ENCODE measurements at regions not wholly inside any gene's neighbourhood (a gene's known extent, or its start where the extent isn't known, plus 50 kb on each side); places are given as distances from the start of the nearest gene placed in this dataset.

DNA sequence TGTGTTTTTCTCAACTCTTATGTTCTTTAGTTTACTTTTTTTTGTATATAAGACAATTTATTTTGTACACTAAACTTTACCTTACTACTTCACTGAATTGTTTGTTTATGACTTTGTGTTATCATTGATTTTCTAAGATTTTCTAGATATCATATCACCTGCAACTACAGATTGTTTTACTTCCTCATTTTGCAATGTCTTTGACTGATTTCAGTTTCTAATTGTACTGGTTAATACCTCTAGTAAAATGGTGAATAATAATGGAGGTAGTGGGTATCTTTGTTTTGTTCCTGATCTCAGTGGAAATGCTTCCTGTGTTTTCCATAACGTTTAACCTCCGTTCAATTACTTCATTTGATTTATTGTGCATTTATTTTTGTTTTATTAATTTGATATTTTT is 490.2 kb downstream of the TLL1 start:
- H3K27ac ChIP-seq: no peak overlapping the region
- TF ChIP-seq, protein P1, sequence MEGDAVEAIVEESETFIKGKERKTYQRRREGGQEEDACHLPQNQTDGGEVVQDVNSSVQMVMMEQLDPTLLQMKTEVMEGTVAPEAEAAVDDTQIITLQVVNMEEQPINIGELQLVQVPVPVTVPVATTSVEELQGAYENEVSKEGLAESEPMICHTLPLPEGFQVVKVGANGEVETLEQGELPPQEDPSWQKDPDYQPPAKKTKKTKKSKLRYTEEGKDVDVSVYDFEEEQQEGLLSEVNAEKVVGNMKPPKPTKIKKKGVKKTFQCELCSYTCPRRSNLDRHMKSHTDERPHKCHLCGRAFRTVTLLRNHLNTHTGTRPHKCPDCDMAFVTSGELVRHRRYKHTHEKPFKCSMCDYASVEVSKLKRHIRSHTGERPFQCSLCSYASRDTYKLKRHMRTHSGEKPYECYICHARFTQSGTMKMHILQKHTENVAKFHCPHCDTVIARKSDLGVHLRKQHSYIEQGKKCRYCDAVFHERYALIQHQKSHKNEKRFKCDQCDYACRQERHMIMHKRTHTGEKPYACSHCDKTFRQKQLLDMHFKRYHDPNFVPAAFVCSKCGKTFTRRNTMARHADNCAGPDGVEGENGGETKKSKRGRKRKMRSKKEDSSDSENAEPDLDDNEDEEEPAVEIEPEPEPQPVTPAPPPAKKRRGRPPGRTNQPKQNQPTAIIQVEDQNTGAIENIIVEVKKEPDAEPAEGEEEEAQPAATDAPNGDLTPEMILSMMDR (conservative IDR thresholded peaks at IDR 0.05): no peak

DNA sequence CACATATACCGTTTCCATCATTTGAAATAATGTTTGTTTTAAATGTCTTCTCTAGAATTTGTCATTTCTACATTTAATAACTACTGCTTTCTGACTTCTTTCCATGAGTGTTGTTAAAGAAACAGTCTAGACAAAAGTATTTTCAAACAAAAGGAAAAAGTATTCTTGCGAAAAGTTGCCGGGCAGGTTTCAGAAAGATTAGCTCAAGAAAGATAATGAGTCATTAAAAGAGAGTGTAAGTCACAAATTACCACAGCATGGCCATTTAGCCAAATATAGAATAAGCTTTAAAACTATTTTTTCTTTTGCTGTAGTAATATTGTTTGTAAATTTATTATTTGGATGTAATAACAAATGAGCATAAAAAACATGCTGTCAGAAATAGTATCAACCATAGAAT is 493.0 kb downstream of the TLL1 start:
- TF ChIP-seq, protein P1 (conservative IDR thresholded peaks at IDR 0.05): no peak

DNA sequence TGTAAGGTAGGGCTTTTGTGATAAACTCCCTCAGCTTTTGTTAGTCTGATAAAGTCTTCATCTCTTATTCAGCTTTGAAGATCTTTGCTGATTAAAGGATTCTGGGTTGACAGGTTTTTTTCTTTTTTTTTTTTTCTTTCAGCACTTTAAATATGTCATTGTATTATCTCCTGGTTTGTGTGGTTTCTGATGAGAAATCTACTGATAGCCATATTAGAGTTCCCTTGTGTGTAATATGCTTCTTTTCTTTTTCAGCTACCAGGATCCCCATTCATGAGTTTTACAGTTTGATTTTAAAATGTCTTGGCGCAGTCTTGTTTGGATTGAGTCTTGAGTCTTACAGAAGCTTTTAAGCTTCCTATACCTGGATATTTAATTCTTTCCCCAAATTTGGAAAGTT is 504.5 kb downstream of the TLL1 start:
- no peak overlapping the region for H3K27ac ChIP-seq
- TF ChIP-seq, protein P1 (conservative IDR thresholded peaks at IDR 0.05): no peak

More for the DNA sequence above, 493.0 kb downstream of the TLL1 start:
- no peak overlapping the region for H3K27ac ChIP-seq

DNA sequence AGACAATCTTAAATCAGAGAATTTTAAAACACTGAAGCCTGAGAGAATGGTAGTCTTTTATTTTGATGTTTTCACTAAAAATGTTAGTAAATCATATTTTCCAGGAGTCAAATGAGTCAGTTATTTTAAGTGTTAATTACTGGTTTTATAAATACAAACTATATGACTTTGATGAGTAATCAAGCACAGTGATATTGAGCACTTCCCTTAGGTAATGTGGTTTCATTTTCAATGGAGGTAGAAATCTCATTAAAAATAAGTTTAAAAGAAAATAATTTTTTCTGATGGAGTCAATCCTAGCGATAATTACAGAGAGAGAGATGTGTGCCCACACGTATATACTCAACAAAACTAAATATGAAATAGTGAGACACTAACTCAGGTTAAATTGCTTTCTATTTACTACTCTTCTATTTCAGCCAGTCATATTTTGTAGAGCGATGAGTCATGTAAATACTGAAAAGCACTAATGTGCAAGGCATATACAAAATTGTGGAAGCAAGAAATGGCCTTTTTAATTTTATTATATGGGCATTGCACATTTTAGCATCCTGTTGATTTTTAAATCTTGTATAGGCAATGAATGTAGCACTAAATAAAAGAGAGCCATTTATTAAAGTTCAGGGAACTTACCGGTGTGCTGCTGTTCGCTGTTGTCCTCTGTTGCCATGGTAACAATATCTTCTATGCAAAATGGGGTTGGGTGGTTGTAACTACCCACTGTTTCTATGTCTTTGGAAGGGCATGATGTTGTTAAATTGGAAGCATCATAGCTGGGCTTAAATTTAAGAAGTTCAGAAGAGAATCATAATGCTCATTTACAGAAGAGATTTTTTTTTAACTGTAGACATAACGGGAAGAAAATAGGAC is 513.7 kb downstream of the TLL1 start:
- H3K27ac ChIP-seq: no peak overlapping the region
- TF ChIP-seq, protein P1 (conservative IDR thresholded peaks at IDR 0.05): no peak

DNA sequence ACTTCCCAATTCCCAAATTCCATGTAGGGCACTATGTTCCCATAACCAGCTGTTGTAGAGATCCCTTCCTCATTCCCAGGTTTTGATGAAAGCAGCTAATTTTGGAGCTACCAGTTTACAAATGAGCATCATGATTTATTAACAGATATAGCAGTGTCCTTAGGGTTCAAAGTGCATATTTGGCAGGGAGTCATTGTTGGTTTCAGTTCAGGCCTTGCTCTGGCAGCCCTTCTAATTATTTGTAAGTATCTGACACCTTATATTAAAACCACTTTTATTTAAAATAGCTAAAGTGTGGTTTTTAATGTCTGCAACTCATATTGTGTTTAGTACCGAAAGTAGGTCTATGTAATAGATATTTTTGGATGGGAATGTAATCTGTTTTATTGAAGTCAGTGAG is 518.5 kb downstream of the TLL1 start:
- TF ChIP-seq, protein P1 (conservative IDR thresholded peaks at IDR 0.05): no peak
- no peak overlapping the region for H3K27ac ChIP-seq

DNA sequence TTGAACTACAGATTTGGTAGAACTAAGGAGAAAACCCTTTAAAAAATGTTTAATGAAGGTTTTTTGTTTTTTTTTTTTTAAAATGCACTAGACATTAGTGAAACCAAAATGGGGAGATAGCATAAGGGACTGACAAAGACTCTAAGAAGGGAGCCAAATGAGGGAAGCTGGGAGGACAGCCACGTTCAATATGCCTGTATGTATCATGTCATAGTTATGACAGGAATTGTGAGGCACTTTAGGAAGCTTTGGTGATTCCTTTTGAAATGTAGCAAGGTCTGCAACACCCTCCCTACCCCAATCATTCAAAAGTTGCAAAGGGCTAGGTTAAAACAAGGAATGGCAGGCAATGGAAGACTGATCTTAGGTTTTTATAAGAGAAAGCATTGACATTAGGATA is 526.0 kb downstream of the TLL1 start:
- no peak overlapping the region for H3K27ac ChIP-seq
- TF ChIP-seq, protein P1 (conservative IDR thresholded peaks at IDR 0.05): no peak

DNA sequence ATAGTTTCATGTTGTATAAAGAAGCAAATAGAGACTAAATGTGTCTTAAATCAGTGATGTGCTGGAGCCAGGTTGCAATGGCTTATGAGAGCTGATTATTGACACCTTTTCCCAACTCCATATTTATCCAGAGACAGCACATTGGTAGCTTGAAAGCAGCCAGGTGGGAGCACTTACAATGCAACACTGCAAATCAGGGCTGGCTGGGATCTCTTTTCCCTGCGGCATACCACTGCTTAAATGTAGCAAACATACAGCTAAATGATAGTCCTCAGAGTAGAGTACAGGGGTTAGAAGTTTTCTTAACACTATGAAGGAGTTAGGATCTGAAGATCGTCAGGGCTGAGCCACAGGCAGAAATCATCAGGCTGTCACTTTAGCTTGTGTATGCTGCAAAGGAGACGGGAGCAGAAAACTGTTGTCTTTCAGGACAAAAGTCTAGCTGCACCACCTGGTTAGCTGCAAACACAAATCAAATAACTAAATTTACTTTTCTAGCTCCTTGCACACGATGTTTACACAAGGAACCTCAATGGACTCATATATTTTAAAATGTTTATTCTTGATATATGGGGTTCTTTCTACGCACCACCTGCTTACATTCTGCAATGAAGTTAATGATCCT is 527.3 kb downstream of the TLL1 start:
- H3K27ac ChIP-seq: no peak overlapping the region
- TF ChIP-seq, protein P1 (conservative IDR thresholded peaks at IDR 0.05): no peak

All from VCaP (cell line).